ENCODE measurements at regions not wholly inside any gene's neighbourhood (a gene's known extent, or its start where the extent isn't known, plus 50 kb on each side); places are given as distances from the start of the nearest gene placed in this dataset.

- no peak for ATAC-seq
These were observed 226.1 kb upstream of the RTL1 start for GRCh38 chr14:101129521-101130167.

GRCh38 chr14:101130861-101131260 is 227.3 kb upstream of the RTL1 start:
- intact Hi-C loops (cut with DNase I) = no loop called here
- Histone ChIP-seq H3K27me3 (no peaks in the 10 kb centered on the region), H3K9me3 (no peaks in the 10 kb centered on the region), H3K4me3 (no peak overlapping the region), H3K27ac (no peak overlapping the region), H3K4me1 (no peaks in the 10 kb centered on the region), H3K36me3 (no peaks in the 10 kb centered on the region)
- DNase-seq (no peak), ATAC-seq (peak in 1 of 4 donors; percentile 7)
- 80% methylated on average over 1 of the region's 6 CpGs for WGBS (ENCODE audit: insufficient coverage, low coverage, low lambda C conversion rate, missing lambda C conversion rate)
- TF ChIP-seq POLR2A (IDR thresholded peaks at IDR 0.05) (no peak), CTCF (IDR thresholded peaks at IDR 0.05) (no peak)

More at GRCh38 chr14:101129521-101130167, 226.1 kb upstream of the RTL1 start:
- no peaks in the 10 kb centered on the region for H3K27me3 ChIP-seq
- DNase-seq = no peak
- no peak for TF ChIP-seq CTCF (IDR thresholded peaks at IDR 0.05)
- TF ChIP-seq POLR2A (IDR thresholded peaks at IDR 0.05) = no peak
- H3K36me3 ChIP-seq = no peaks in the 10 kb centered on the region
- no peaks in the 10 kb centered on the region for H3K4me1 ChIP-seq
- H3K4me3 ChIP-seq = no peak overlapping the region
- H3K9me3 ChIP-seq = no peaks in the 10 kb centered on the region
- H3K27ac ChIP-seq = no peak overlapping the region
- WGBS (ENCODE audit: insufficient coverage, low coverage, low lambda C conversion rate, missing lambda C conversion rate) = 43% methylated on average over 6 of the region's 6 CpGs
- intact Hi-C loops (cut with DNase I) = no loop called here

- intact Hi-C loops (cut with DNase I) = no loop called here
- TF ChIP-seq CTCF (IDR thresholded peaks at IDR 0.05) (no peak), POLR2A (IDR thresholded peaks at IDR 0.05) (no peak)
- Histone ChIP-seq H3K27ac (no peak overlapping the region), H3K9me3 (no peaks in the 10 kb centered on the region), H3K4me3 (no peak overlapping the region), H3K4me1 (no peaks in the 10 kb centered on the region), H3K36me3 (no peaks in the 10 kb centered on the region), H3K27me3 (no peaks in the 10 kb centered on the region)
- DNase-seq = no peak
- no CpG with 5 or more reads among the region's 7 CpGs for WGBS (ENCODE audit: insufficient coverage, low coverage, low lambda C conversion rate, missing lambda C conversion rate)
- no peak for ATAC-seq
These were observed 228.0 kb upstream of the RTL1 start for GRCh38 chr14:101131451-101131916.

- no peak overlapping the region for H3K27ac ChIP-seq
- intact Hi-C loops (cut with DNase I) = no loop called here
- H3K9me3 ChIP-seq = no peaks in the 10 kb centered on the region
- no peaks in the 10 kb centered on the region for H3K36me3 ChIP-seq
- no peak for TF ChIP-seq CTCF (IDR thresholded peaks at IDR 0.05)
- no peak for TF ChIP-seq POLR2A (IDR thresholded peaks at IDR 0.05)
- DNase-seq (no peak), ATAC-seq (no peak)
- WGBS (ENCODE audit: insufficient coverage, low coverage, low lambda C conversion rate, missing lambda C conversion rate) = 29% methylated on average over 2 of the region's 10 CpGs
- H3K4me1 ChIP-seq = no peaks in the 10 kb centered on the region
- no peak overlapping the region for H3K4me3 ChIP-seq
- H3K27me3 ChIP-seq = no peaks in the 10 kb centered on the region
These were observed 228.6 kb upstream of the RTL1 start for GRCh38 chr14:101132051-101132571.

Measured in right lobe of liver (tissue), 6 donors.